WERI-Rb-1 (cell line): ENCODE measurements at regions not wholly inside any gene's neighbourhood (a gene's known extent, or its start where the extent isn't known, plus 50 kb on each side); places are given as distances from the start of the nearest gene placed in this dataset.

Experiments
- DNase-seq: peaks from one replicate; pipeline ENCODE4 v3.0.0-alpha.2; 2020
- H3K27ac ChIP-seq: fragments of 250-450 bp; sonication (Bioruptor Pico); 2 replicates; pipeline ENCODE4 v1.5.1; 2020; ENCODE audit warnings: mild to moderate bottlenecking, moderate library complexity
- H3K27me3 ChIP-seq: fragments of 250-450 bp; sonication (Bioruptor Pico); 2 replicates; pipeline ENCODE4 v1.5.1; 2021; ENCODE audit warnings: mild to moderate bottlenecking, low read depth, moderate library complexity; ENCODE audit not compliant: insufficient read depth, severe bottlenecking
- H3K36me3 ChIP-seq: fragments of 250-450 bp; sonication (Bioruptor Pico); 2 replicates; pipeline ENCODE4 v1.5.1; 2020; ENCODE audit warnings: mild to moderate bottlenecking, moderate library complexity
- H3K4me3 ChIP-seq: 2 replicates; pipeline ENCODE4 v1.5.1; 2011; ENCODE audit warnings: low read depth, mild to moderate bottlenecking, control low read depth, low read length
- H3K9me3 ChIP-seq: fragments of 250-450 bp; sonication (Bioruptor Pico); 2 replicates; pipeline ENCODE4 v1.5.1; 2021; ENCODE audit warnings: mild to moderate bottlenecking, moderate library complexity; ENCODE audit not compliant: severe bottlenecking
- CTCF ChIP-seq: IDR thresholded peaks from 2 replicates; pipeline ENCODE4 v1.5.1; 2011; ENCODE audit warnings: low read depth, mild to moderate bottlenecking, control low read depth, inconsistent platforms, low read length

- H3K4me3 ChIP-seq, result no peak overlapping the region
- TF ChIP-seq CTCF, result no peak
- H3K27me3 ChIP-seq, result no peaks in the 10 kb centered on the region
- DNase-seq, result no peak
- H3K9me3 ChIP-seq, result no peaks in the 10 kb centered on the region
- no peaks in the 10 kb centered on the region for H3K36me3 ChIP-seq
- no peak overlapping the region for H3K27ac ChIP-seq
Observed at GRCh38 chr14:81980601-81981306, 447.1 kb upstream of the SEL1L start.

- H3K27me3 ChIP-seq, result no peaks in the 10 kb centered on the region
- no peaks in the 10 kb centered on the region for H3K36me3 ChIP-seq
- H3K9me3 ChIP-seq, result no peaks in the 10 kb centered on the region
- no peak for DNase-seq
- TF ChIP-seq CTCF, result no peak
- H3K4me3 ChIP-seq, result no peak overlapping the region
- H3K27ac ChIP-seq, result no peak overlapping the region
Observed at GRCh38 chr14:81981307-81981675, 447.6 kb upstream of the SEL1L start.

GRCh38 chr14:81982046-81982445 lies 448.4 kb upstream of the SEL1L start:
- no peaks in the 10 kb centered on the region for H3K9me3 ChIP-seq
- DNase-seq, result no peak
- H3K27me3 ChIP-seq, result no peaks in the 10 kb centered on the region
- no peak for TF ChIP-seq CTCF
- H3K36me3 ChIP-seq, result no peaks in the 10 kb centered on the region
- no peak overlapping the region for H3K4me3 ChIP-seq
- H3K27ac ChIP-seq, result no peak overlapping the region

- no peak for TF ChIP-seq CTCF
- no peaks in the 10 kb centered on the region for H3K36me3 ChIP-seq
- no peaks in the 10 kb centered on the region for H3K9me3 ChIP-seq
- no peak for DNase-seq
- H3K4me3 ChIP-seq, result no peak overlapping the region
- no peak overlapping the region for H3K27ac ChIP-seq
- no peaks in the 10 kb centered on the region for H3K27me3 ChIP-seq
Observed at GRCh38 chr14:81986005-81986404, 452.4 kb upstream of the SEL1L start.

GRCh38 chr14:81989211-81989610 lies 455.6 kb upstream of the SEL1L start:
- Histone ChIP-seq H3K9me3 (no peaks in the 10 kb centered on the region), H3K36me3 (no peaks in the 10 kb centered on the region), H3K27ac (no peak overlapping the region), H3K4me3 (no peak overlapping the region), H3K27me3 (no peaks in the 10 kb centered on the region)
- no peak for TF ChIP-seq CTCF
- no peak for DNase-seq

GRCh38 chr14:81990312-81990761 lies 456.7 kb upstream of the SEL1L start:
- peak; percentile 30 for DNase-seq
- H3K36me3 ChIP-seq, result no peaks in the 10 kb centered on the region
- TF ChIP-seq CTCF, result peak; percentile 77
- H3K4me3 ChIP-seq, result no peak overlapping the region
- H3K27ac ChIP-seq, result no peak overlapping the region
- H3K27me3 ChIP-seq, result no peaks in the 10 kb centered on the region
- H3K9me3 ChIP-seq, result no peaks in the 10 kb centered on the region
